T follicular helper cell (primary cell): ENCODE measurements at regions not wholly inside any gene's neighbourhood (a gene's known extent, or its start where the extent isn't known, plus 50 kb on each side); places are given as distances from the start of the nearest gene placed in this dataset.
"Not testable (repeated sequence)": the region's sequence is repeated elsewhere in the genome, so short reads cannot be mapped to it uniquely, and the experiment has no call there.

Experiments
- DNase-seq: peaks from one replicate; pipeline ENCODE4 v3.0.0-alpha.2; 2020; ENCODE audit warnings: low read depth

- DNase-seq = not testable (repeated sequence)
These were observed 112.1 kb upstream of the DUSP22 start for GRCh38 chr6:180091-180694.

- DNase-seq = no peak
These were observed 111.1 kb upstream of the DUSP22 start for GRCh38 chr6:181049-181654.

GRCh38 chr6:183668-184067 lies 108.6 kb upstream of the DUSP22 start:
- DNase-seq = no peak

GRCh38 chr6:184161-184700 lies 108.1 kb upstream of the DUSP22 start:
- no peak for DNase-seq

- DNase-seq = no peak
These were observed 105.8 kb upstream of the DUSP22 start for GRCh38 chr6:186340-186965.

GRCh38 chr6:187210-187861 lies 105.0 kb upstream of the DUSP22 start:
- DNase-seq = no peak

GRCh38 chr6:188821-189655 lies 103.2 kb upstream of the DUSP22 start:
- DNase-seq = peak; percentile 50

GRCh38 chr6:189676-190075 lies 102.6 kb upstream of the DUSP22 start:
- DNase-seq = no peak

- no peak for DNase-seq
These were observed 101.5 kb upstream of the DUSP22 start for GRCh38 chr6:190596-191395.

- no peak for DNase-seq
These were observed 100.6 kb upstream of the DUSP22 start for GRCh38 chr6:191487-192312.

- no peak for DNase-seq
These were observed 100.0 kb upstream of the DUSP22 start for GRCh38 chr6:192313-192664.

GRCh38 chr6:193180-193579 lies 99.1 kb upstream of the DUSP22 start:
- DNase-seq = no peak

- DNase-seq = no peak
These were observed 98.4 kb upstream of the DUSP22 start for GRCh38 chr6:193773-194310.

GRCh38 chr6:195861-196360 lies 96.4 kb upstream of the DUSP22 start:
- peak; percentile 31 for DNase-seq

GRCh38 chr6:196543-196942 lies 95.7 kb upstream of the DUSP22 start:
- no peak for DNase-seq

GRCh38 chr6:203661-204060 lies 88.6 kb upstream of the DUSP22 start:
- DNase-seq = no peak

GRCh38 chr6:206264-206663 lies 86.0 kb upstream of the DUSP22 start:
- DNase-seq = no peak

- no peak for DNase-seq
These were observed 83.9 kb upstream of the DUSP22 start for GRCh38 chr6:208364-208763.

GRCh38 chr6:208938-209337 lies 83.3 kb upstream of the DUSP22 start:
- no peak for DNase-seq
